ENCODE measurements at regions not wholly inside any gene's neighbourhood (a gene's known extent, or its start where the extent isn't known, plus 50 kb on each side); places are given as distances from the start of the nearest gene placed in this dataset.

DNA sequence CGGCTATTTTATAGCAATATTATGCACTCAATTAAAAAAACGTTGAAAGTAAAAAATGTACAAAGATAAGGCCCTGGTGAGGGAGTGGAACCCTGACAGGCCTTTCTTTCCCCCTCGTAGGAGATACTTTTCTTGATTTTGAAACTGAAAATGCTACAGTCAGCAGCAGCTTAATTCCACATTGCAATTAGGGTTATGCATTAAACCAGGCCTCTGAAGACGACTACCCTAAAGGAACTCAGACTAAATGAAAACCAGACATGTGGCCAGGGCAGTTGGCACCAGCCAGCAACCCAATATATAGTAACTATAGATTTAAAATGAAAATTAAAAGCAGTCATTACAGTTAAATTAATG, 463.2 kb upstream of the MAF start:
- H3K4me3 Mint-ChIP-seq = no peak overlapping the region
- no peak overlapping the region for H2BK120ac ChIP-seq (ENCODE audit: low read depth, low read length, poor library complexity, severe bottlenecking)
- no peak overlapping the region for H2BK20ac ChIP-seq (ENCODE audit: low read depth, low read length, poor library complexity, severe bottlenecking)
- no peak overlapping the region for H2AFZ ChIP-seq (ENCODE audit: low read length)
- TF ChIP-seq, protein P1, sequence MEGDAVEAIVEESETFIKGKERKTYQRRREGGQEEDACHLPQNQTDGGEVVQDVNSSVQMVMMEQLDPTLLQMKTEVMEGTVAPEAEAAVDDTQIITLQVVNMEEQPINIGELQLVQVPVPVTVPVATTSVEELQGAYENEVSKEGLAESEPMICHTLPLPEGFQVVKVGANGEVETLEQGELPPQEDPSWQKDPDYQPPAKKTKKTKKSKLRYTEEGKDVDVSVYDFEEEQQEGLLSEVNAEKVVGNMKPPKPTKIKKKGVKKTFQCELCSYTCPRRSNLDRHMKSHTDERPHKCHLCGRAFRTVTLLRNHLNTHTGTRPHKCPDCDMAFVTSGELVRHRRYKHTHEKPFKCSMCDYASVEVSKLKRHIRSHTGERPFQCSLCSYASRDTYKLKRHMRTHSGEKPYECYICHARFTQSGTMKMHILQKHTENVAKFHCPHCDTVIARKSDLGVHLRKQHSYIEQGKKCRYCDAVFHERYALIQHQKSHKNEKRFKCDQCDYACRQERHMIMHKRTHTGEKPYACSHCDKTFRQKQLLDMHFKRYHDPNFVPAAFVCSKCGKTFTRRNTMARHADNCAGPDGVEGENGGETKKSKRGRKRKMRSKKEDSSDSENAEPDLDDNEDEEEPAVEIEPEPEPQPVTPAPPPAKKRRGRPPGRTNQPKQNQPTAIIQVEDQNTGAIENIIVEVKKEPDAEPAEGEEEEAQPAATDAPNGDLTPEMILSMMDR (conservative IDR thresholded peaks at IDR 0.05) = no peak
- peaks cover 10 to 15% of the 10 kb centered on the region in 2 experiments for H3K4me1 Mint-ChIP-seq
- H3K27ac Mint-ChIP-seq = no peak overlapping the region
- H3K56ac ChIP-seq (ENCODE audit: insufficient read length, low read depth, low read length) = no peak overlapping the region
- no peaks in the 10 kb centered on the region for H3K79me2 ChIP-seq (ENCODE audit: insufficient read depth, low read length)
- H3K23me2 ChIP-seq (ENCODE audit: insufficient read length, low read depth, low read length, poor library complexity, severe bottlenecking) = no peaks in the 10 kb centered on the region
- no peak overlapping the region for H4K5ac ChIP-seq (ENCODE audit: insufficient read length, low read depth, low read length)
- no peaks in the 10 kb centered on the region for H3K79me1 ChIP-seq (ENCODE audit: insufficient read depth, low read depth, low read length, poor library complexity, severe bottlenecking)
- H3T11ph ChIP-seq (ENCODE audit: low read length) = no peak overlapping the region
- H4K20me1 ChIP-seq (ENCODE audit: control insufficient read depth, insufficient read depth, insufficient read length) = no peaks in the 10 kb centered on the region
- no peak overlapping the region for H3K27ac ChIP-seq (ENCODE audit: insufficient read length, low read depth, low read length)
- H3K4me1 ChIP-seq (ENCODE audit: insufficient read depth, low read length) = no peaks in the 10 kb centered on the region; the same call in 1 of the 2 replicates
- no peak overlapping the region for H3K9ac ChIP-seq (ENCODE audit: extremely low read depth, insufficient read length, low read length)
- H3K18ac ChIP-seq (ENCODE audit: insufficient read length, low read depth, low read length) = no peak overlapping the region
- no peaks in the 10 kb centered on the region; the same call in 1 of the 2 replicates for H3K27me3 Mint-ChIP-seq (ENCODE audit: low read depth)
- H3K9me3 ChIP-seq (ENCODE audit: control insufficient read depth, low read depth, low read length) = no peaks in the 10 kb centered on the region
- no peak overlapping the region for H4K8ac ChIP-seq (replicated peaks; ENCODE audit: insufficient read length, low read depth, low read length)
- H4K91ac ChIP-seq (ENCODE audit: insufficient read length, low read depth, low read length) = no peak overlapping the region
- H3K9me3 Mint-ChIP-seq = peaks cover 3 to 6% of the 10 kb centered on the region in 2 experiments; a peak in 2 of 5 replicates
- H3K27me3 ChIP-seq (ENCODE audit: insufficient read depth, low read length) = no peaks in the 10 kb centered on the region
- no peak overlapping the region for H3K23ac ChIP-seq (ENCODE audit: insufficient read length, low read depth, low read length)
- no peak overlapping the region for H2BK15ac ChIP-seq (ENCODE audit: low read depth, low read length)
- H3K14ac ChIP-seq (ENCODE audit: insufficient read depth, low read length) = no peak overlapping the region
- no peaks in the 10 kb centered on the region; a peak in 2 of 7 replicates for H3K36me3 Mint-ChIP-seq (ENCODE audit: insufficient read depth in 1 of 3, low read depth in 3 of 3)
- no peak overlapping the region for H2BK5ac ChIP-seq (ENCODE audit: insufficient read length, low read length)
- H3K4ac ChIP-seq (ENCODE audit: low read depth, low read length) = no peak overlapping the region
- WGBS (ENCODE audit: extremely low coverage, insufficient read length, low lambda C conversion rate) = no CpG with 5 or more reads among the region's 4 CpGs
- H3K4me2 ChIP-seq (ENCODE audit: insufficient read depth, insufficient read length, low read length) = no peak overlapping the region
- H2AK5ac ChIP-seq (ENCODE audit: insufficient read length, low read length) = no peak overlapping the region
- DNase-seq = no peak
- H2BK12ac ChIP-seq (ENCODE audit: insufficient read length, low read depth, low read length) = no peak overlapping the region

Measured in H9 (cell line).